Epithelial cell of proximal tubule (primary cell): ENCODE measurements at regions not wholly inside any gene's neighbourhood (a gene's known extent, or its start where the extent isn't known, plus 50 kb on each side); places are given as distances from the start of the nearest gene placed in this dataset.

Experiments
- DNase-seq: peaks from one replicate; pipeline ENCODE4 v3.0.0-alpha.2; 2011; ENCODE audit warnings: low read depth
- H3K4me3 ChIP-seq: 2 replicates; pipeline ENCODE4 v1.5.1; 2011; ENCODE audit warnings: low read depth, mild to moderate bottlenecking, low read length
- CTCF ChIP-seq: conservative IDR thresholded peaks from 2 replicates; pipeline ENCODE4 v1.5.1; 2012; ENCODE audit warnings: low read depth, mild to moderate bottlenecking, low read length

GRCh38 chr2:56565143-56565542, 381.4 kb downstream of the CCDC85A start:
- no peak for TF ChIP-seq CTCF
- DNase-seq, result no peak
- H3K4me3 ChIP-seq, result no peak overlapping the region

GRCh38 chr2:56571074-56571473, 387.3 kb downstream of the CCDC85A start:
- H3K4me3 ChIP-seq, result no peak overlapping the region
- DNase-seq, result no peak
- TF ChIP-seq CTCF, result no peak

- TF ChIP-seq CTCF, result no peak
- no peak overlapping the region for H3K4me3 ChIP-seq
Measured at GRCh38 chr2:56576001-56576400, 392.2 kb downstream of the CCDC85A start.

GRCh38 chr2:56580242-56580641, 396.5 kb downstream of the CCDC85A start:
- no peak for DNase-seq
- TF ChIP-seq CTCF, result no peak
- H3K4me3 ChIP-seq, result no peak overlapping the region

More at GRCh38 chr2:56576001-56576400, 392.2 kb downstream of the CCDC85A start:
- no peak for DNase-seq

GRCh38 chr2:56582570-56582969, 398.8 kb downstream of the CCDC85A start:
- DNase-seq, result no peak
- TF ChIP-seq CTCF, result no peak
- no peak overlapping the region for H3K4me3 ChIP-seq

GRCh38 chr2:56583796-56584315, 400.1 kb downstream of the CCDC85A start:
- no peak overlapping the region for H3K4me3 ChIP-seq
- no peak for TF ChIP-seq CTCF
- DNase-seq, result no peak

GRCh38 chr2:56587456-56587855, 403.7 kb downstream of the CCDC85A start:
- no peak for TF ChIP-seq CTCF
- H3K4me3 ChIP-seq, result no peak overlapping the region
- DNase-seq, result no peak
